IMR-90 (cell line): ENCODE measurements at regions not wholly inside any gene's neighbourhood (a gene's known extent, or its start where the extent isn't known, plus 50 kb on each side); places are given as distances from the start of the nearest gene placed in this dataset.

Experiments used
- ATAC-seq: fragments of 200-7000 bp; cut with Tn5 transposase; 2 replicates; pipeline ENCODE4 v1.9.1; 2020; ENCODE audit warnings: low read depth, mild to moderate bottlenecking, moderate library complexity
- BruUV-seq: library from RNA; stranded (reverse); fragments of 400-500 nt; replicated peaks from 2 replicates; lab custom pipeline; 2021; lab: Mats Ljungman, UMichigan
- CTCF ChIA-PET: fragments of 300-600 bp; formaldehyde crosslinking; extraction: SDS; loops from one replicate; lab custom pipeline; 2021; ENCODE audit warnings: antibody characterized with exemption; lab: Yijun Ruan, JAX
- POLR2A ChIA-PET: fragments of 300-600 bp; sonication (Branson Sonifier 250); formaldehyde crosslinking; loops from one replicate; lab custom pipeline; 2022; ENCODE audit warnings: antibody characterized with exemption; ENCODE audit not compliant: unreplicated experiment; lab: Charles Lee
- DNase-seq: peaks from one replicate; pipeline ENCODE4 v3.0.0; 2013
- H2AFZ ChIP-seq: replicated peaks from 2 replicates; pipeline ENCODE3; 2013; ENCODE audit warnings: low read length, mild to moderate bottlenecking; ENCODE audit not compliant: poor library complexity
- H2AK5ac ChIP-seq: 2 replicates; pipeline ENCODE4 v1.6.1; 2013; ENCODE audit warnings: low read depth, low read length, inconsistent platforms
- H2AK9ac ChIP-seq: replicated peaks from 2 replicates; pipeline ENCODE3; 2013; ENCODE audit warnings: mild to moderate bottlenecking, low read depth, low read length, moderate library complexity; ENCODE audit not compliant: poor library complexity
- H2BK120ac ChIP-seq: 2 replicates; pipeline ENCODE4 v1.6.1; 2013; ENCODE audit warnings: low read depth, low read length, inconsistent platforms
- H2BK15ac ChIP-seq: 3 replicates; pipeline ENCODE4 v1.6.1; 2013; ENCODE audit warnings: low read depth, low read length, inconsistent platforms
- H2BK20ac ChIP-seq: 2 replicates; pipeline ENCODE4 v1.6.1; 2013; ENCODE audit warnings: low read depth, mild to moderate bottlenecking, inconsistent platforms, low read length, moderate library complexity
- H2BK5ac ChIP-seq: 2 replicates; pipeline ENCODE4 v1.6.1; 2013; ENCODE audit warnings: mild to moderate bottlenecking, low read depth, low read length, inconsistent platforms; ENCODE audit not compliant: poor library complexity, severe bottlenecking
- H3K14ac ChIP-seq: replicated peaks from 2 replicates; pipeline ENCODE4 v1.6.1; 2013; ENCODE audit warnings: low read depth, low read length, inconsistent platforms
- H3K18ac ChIP-seq: 2 replicates; pipeline ENCODE4 v1.6.1; 2013; ENCODE audit warnings: low read depth, low read length, control low read depth
- H3K23ac ChIP-seq: 2 replicates; pipeline ENCODE4 v1.6.1; 2013; ENCODE audit warnings: low read depth, low read length, inconsistent platforms
- H3K27ac ChIP-seq: 2 replicates; pipeline ENCODE4 v1.5.1; 2013; ENCODE audit warnings: mild to moderate bottlenecking, control low read depth, low read length; ENCODE audit not compliant: insufficient read depth
- H3K27me3 ChIP-seq: 2 replicates; pipeline ENCODE4 v1.6.1; 2013; ENCODE audit warnings: low read length; ENCODE audit not compliant: control insufficient read depth, insufficient read depth
- H3K36me3 ChIP-seq: 2 replicates; pipeline ENCODE4 v1.6.1; 2013; ENCODE audit warnings: low read length, mixed read lengths; ENCODE audit not compliant: control insufficient read depth, insufficient read depth
- H3K4ac ChIP-seq: 2 replicates; pipeline ENCODE4 v1.6.1; 2013; ENCODE audit warnings: low read depth, low read length, inconsistent platforms
- H3K4me1 ChIP-seq: 2 replicates; pipeline ENCODE4 v1.6.1; 2013; ENCODE audit warnings: low read length, mixed read lengths; ENCODE audit not compliant: control insufficient read depth, insufficient read depth
- H3K4me2 ChIP-seq: 2 replicates; pipeline ENCODE4 v1.6.1; 2013; ENCODE audit warnings: low read depth, mild to moderate bottlenecking, control low read depth, low read length, moderate library complexity
- H3K4me3 ChIP-seq: 2 replicates; pipeline ENCODE4 v1.5.1; 2013; ENCODE audit warnings: low read depth, mild to moderate bottlenecking, control low read depth, low read length, moderate library complexity; ENCODE audit not compliant: insufficient read depth
- H3K56ac ChIP-seq: 2 replicates; pipeline ENCODE4 v1.6.1; 2013; ENCODE audit warnings: low read length, inconsistent platforms; ENCODE audit not compliant: insufficient read depth; ENCODE audit errors: extremely low read depth
- H3K79me1 ChIP-seq, 2 experiments: 2 replicates each; pipeline ENCODE4 v1.6.1; 2013; ENCODE audit warnings: low read length in 2 of 2, inconsistent platforms in 1 of 2, low read depth in 1 of 2
- H3K9ac ChIP-seq: 2 replicates; pipeline ENCODE4 v1.6.1; 2013; ENCODE audit warnings: low read depth, low read length, control low read depth
- H3K9me1 ChIP-seq: 2 replicates; pipeline ENCODE4 v1.6.1; 2013; ENCODE audit warnings: low read length, inconsistent platforms; ENCODE audit not compliant: insufficient read depth
- H3K9me3 ChIP-seq: 2 replicates; pipeline ENCODE4 v1.6.1; 2013; ENCODE audit warnings: low read length; ENCODE audit not compliant: control insufficient read depth, insufficient read depth
- H4K20me1 ChIP-seq: 2 replicates; pipeline ENCODE4 v1.6.1; 2013; ENCODE audit warnings: low read length, inconsistent platforms; ENCODE audit not compliant: insufficient read depth
- H4K5ac ChIP-seq: 2 replicates; pipeline ENCODE4 v1.6.1; 2013; ENCODE audit warnings: mild to moderate bottlenecking, low read depth, low read length, control low read depth
- H4K8ac ChIP-seq, 2 experiments: 2 replicates each; pipeline ENCODE4 v1.6.1; 2013; ENCODE audit warnings: low read depth in 2 of 2, low read length in 2 of 2, control low read depth in 1 of 2, inconsistent platforms in 1 of 2
- H4K91ac ChIP-seq: 2 replicates; pipeline ENCODE4 v1.6.1; 2013; ENCODE audit warnings: low read depth, low read length, inconsistent platforms; ENCODE audit not compliant: insufficient read depth
- CEBPB ChIP-seq: IDR thresholded peaks from 2 replicates; pipeline ENCODE4 v1.6.1; 2012; ENCODE audit warnings: low read depth, low read length, improper control_type of control experiment
- CHD1 ChIP-seq: IDR thresholded peaks from 2 replicates; pipeline ENCODE4 v1.6.1; 2012; ENCODE audit warnings: low read depth, low read length, improper control_type of control experiment
- CTCF ChIP-seq: conservative IDR thresholded peaks from 2 replicates; pipeline ENCODE4 v1.5.1; 2012; ENCODE audit warnings: mild to moderate bottlenecking, low read depth, low read length, improper control_type of control experiment
- ELK1 ChIP-seq: fragments of 150-350 bp; IDR thresholded peaks from 2 replicates; pipeline ENCODE4 v1.6.1; 2016; ENCODE audit warnings: low read depth, mild to moderate bottlenecking, low read length, moderate library complexity, borderline replicate concordance
- FOS ChIP-seq: fragments of 150-350 bp; IDR thresholded peaks from 2 replicates; pipeline ENCODE4 v1.6.1; 2016; ENCODE audit warnings: low read depth, low read length
- MAFK ChIP-seq: IDR thresholded peaks from 2 replicates; pipeline ENCODE4 v1.6.1; 2012; ENCODE audit warnings: low read depth, low read length, improper control_type of control experiment
- MAZ ChIP-seq: IDR thresholded peaks from 2 replicates; pipeline ENCODE4 v1.6.1; 2012; ENCODE audit warnings: low read depth, mild to moderate bottlenecking, low read length, improper control_type of control experiment, moderate library complexity, borderline replicate concordance
- MXI1 ChIP-seq: IDR thresholded peaks from 2 replicates; pipeline ENCODE4 v1.6.1; 2012; ENCODE audit warnings: low read depth, mild to moderate bottlenecking, low read length, moderate library complexity, borderline replicate concordance
- NFE2L2 ChIP-seq: fragments of 150-350 bp; IDR thresholded peaks from 2 replicates; pipeline ENCODE4 v1.6.1; 2016; ENCODE audit warnings: low read depth, mild to moderate bottlenecking, low read length
- POLR2A ChIP-seq: IDR thresholded peaks from 2 replicates; pipeline ENCODE4 v1.6.1; 2012; ENCODE audit warnings: mild to moderate bottlenecking, low read depth, low read length
- RAD21 ChIP-seq: IDR thresholded peaks from 2 replicates; pipeline ENCODE4 v1.6.1; 2012; ENCODE audit warnings: low read length, improper control_type of control experiment
- RCOR1 ChIP-seq: IDR thresholded peaks from 2 replicates; pipeline ENCODE4 v1.6.1; 2012; ENCODE audit warnings: mild to moderate bottlenecking, low read length, improper control_type of control experiment; ENCODE audit not compliant: insufficient replicate concordance
- RFX5 ChIP-seq: IDR thresholded peaks from 2 replicates; pipeline ENCODE4 v1.8.0; 2012; ENCODE audit warnings: low read depth, mild to moderate bottlenecking, low read length, moderate library complexity
- SMC3 ChIP-seq: fragments of 150-350 bp; IDR thresholded peaks from 2 replicates; pipeline ENCODE4 v1.6.1; 2016; ENCODE audit warnings: low read depth, mild to moderate bottlenecking, antibody characterized with exemption, low read length, moderate library complexity
- WGBS, 2 experiments: methylation state at CpG; one replicate each; pipeline versions ENCODE4 v1.1.5 to v1.1.7; 2013; ENCODE audit warnings: missing lambda C conversion rate in 2 of 2; ENCODE audit not compliant: insufficient read length in 1 of 2; ENCODE audit errors: extremely low coverage in 2 of 2; 5-methylcytosine and 5-hydroxymethylcytosine counted together
- dilution Hi-C: fragments of 300-500 bp; cut with HindIII; formaldehyde crosslinking; loops from one replicate; pipeline ENCODE4 v1.14.3; 2018; ENCODE audit warnings: low sequenced_read_pairs; ENCODE audit not compliant: unreplicated experiment
- in situ Hi-C: fragments of 300-500 bp; cut with MboI; formaldehyde crosslinking; loops from 3 replicates; pipeline ENCODE4 v1.14.3; 2019; ENCODE audit warnings: low sequenced_read_pairs, inconsistent platforms, mixed read lengths
- intact Hi-C: fragments of 100-400 bp; cut with micrococcal nuclease; formaldehyde crosslinking; loops from 2 replicates; pipeline ENCODE4 v1.10.0; 2022

DNA sequence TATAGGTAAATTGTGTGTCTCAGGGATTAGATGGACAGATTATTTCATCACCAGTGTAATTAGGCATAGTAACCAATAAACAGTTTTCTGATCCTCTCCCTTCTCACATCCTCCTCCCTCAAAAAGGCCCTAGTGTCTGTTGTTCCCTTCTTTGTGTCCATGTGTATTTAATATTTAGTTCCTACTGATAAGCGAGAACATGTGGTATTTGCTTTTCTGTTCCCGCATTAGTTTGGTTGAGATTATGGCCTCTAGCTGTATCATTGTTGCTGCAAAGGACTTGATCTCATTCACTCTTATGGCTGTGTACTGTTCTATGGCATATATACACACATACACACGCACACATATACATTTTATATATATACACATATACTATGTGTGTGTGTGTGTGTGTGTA, 866.2 kb downstream of the CCDC85A start:
- in situ Hi-C loops: no loop called here
- no CpG with 5 or more reads among the region's 3 CpGs for WGBS, 2 experiments
- intact Hi-C loops: no loop called here
- no peak overlapping the region for H2AK5ac ChIP-seq
- no peaks in the 10 kb centered on the region for H3K79me1 ChIP-seq
- H3K56ac ChIP-seq: no peak overlapping the region
- H2BK15ac ChIP-seq: no peak overlapping the region
- H4K5ac ChIP-seq: no peak overlapping the region
- H3K4me3 ChIP-seq: no peak overlapping the region
- no peak overlapping the region for H3K18ac ChIP-seq
- H4K91ac ChIP-seq: no peak overlapping the region
- dilution Hi-C loops: no loop called here
- H4K8ac ChIP-seq: no peak overlapping the region
- H2BK5ac ChIP-seq: no peak overlapping the region
- no peak overlapping the region for H2BK120ac ChIP-seq
- no peak overlapping the region for H2BK20ac ChIP-seq
- H3K4me2 ChIP-seq: no peak overlapping the region
- DNase-seq (no peak), ATAC-seq (no peak)
- no peak overlapping the region for H2AFZ ChIP-seq
- H3K9me1 ChIP-seq: no peaks in the 10 kb centered on the region
- no peak overlapping the region for H3K14ac ChIP-seq
- no TSS peak for BruUV-seq
- no peak overlapping the region for H3K9ac ChIP-seq
- H4K20me1 ChIP-seq: no peaks in the 10 kb centered on the region
- no peak overlapping the region for H2AK9ac ChIP-seq
- CTCF ChIA-PET: no interaction called here
- no peak overlapping the region for H3K23ac ChIP-seq
- H3K36me3 ChIP-seq: no peaks in the 10 kb centered on the region
- no peak overlapping the region for H3K4ac ChIP-seq
- POLR2A ChIA-PET: no interaction called here
- TF ChIP-seq POLR2A (no peak), FOS (no peak), CTCF (no peak), MAFK (no peak), MXI1 (no peak), RFX5 (no peak), CHD1 (no peak), RCOR1 (no peak), SMC3 (no peak), RAD21 (no peak), MAZ (no peak), ELK1 (no peak), NFE2L2 (no peak), CEBPB (no peak)
- no peak overlapping the region for H3K27ac ChIP-seq
- no peaks in the 10 kb centered on the region for H3K4me1 ChIP-seq
- H3K9me3 ChIP-seq: peaks cover under 1% of the 10 kb centered on the region; the same call in 1 of the 2 replicates
- no peaks in the 10 kb centered on the region for H3K27me3 ChIP-seq
